Gastroesophageal sphincter (tissue), 4 donors: ENCODE measurements at regions not wholly inside any gene's neighbourhood (a gene's known extent, or its start where the extent isn't known, plus 50 kb on each side); places are given as distances from the start of the nearest gene placed in this dataset.
"Not testable (repeated sequence)": the region's sequence is repeated elsewhere in the genome, so short reads cannot be mapped to it uniquely, and the experiment has no call there.

ENCODE experiments used
- ATAC-seq: fragments of 150-250 bp; one replicate; pipeline ENCODE4 v1.9.1; 2016; ENCODE audit warnings: mild to moderate bottlenecking, moderate library complexity
- H3K27ac ChIP-seq, 4 donors: fragments of 200-600 bp; sonication (generic) in 3 of 4; 1 replicate in 3 of 4; 2 replicates in 1 of 4; pipeline ENCODE4 v1.5.1; 2016 to 2019
- H3K27me3 ChIP-seq: fragments of 200-600 bp; sonication (generic); one replicate; pipeline ENCODE4 v1.5.1; 2019
- H3K36me3 ChIP-seq, 2 donors: fragments of 200-600 bp; sonication (generic); one replicate each; pipeline ENCODE4 v1.5.1; 2019; ENCODE audit warnings: control low read depth in 1 of 2
- H3K4me1 ChIP-seq, 3 donors: fragments of 200-600 bp; sonication (generic); 1 replicate in 2 of 3; 2 replicates in 1 of 3; pipeline ENCODE4 v1.5.1; 2016 to 2019; ENCODE audit warnings: control low read depth in 2 of 3
- H3K4me3 ChIP-seq, 2 donors: fragments of 200-600 bp; sonication (generic); one replicate each; pipeline ENCODE4 v1.5.1; 2019; ENCODE audit warnings: mild to moderate bottlenecking in 1 of 2, moderate library complexity in 1 of 2
- H3K9me3 ChIP-seq, 3 donors: fragments of 200-600 bp; sonication (generic); one replicate each; pipeline ENCODE4 v1.5.1; 2017 to 2019; ENCODE audit warnings: control low read depth in 2 of 3
- CTCF ChIP-seq, 4 experiments: fragments of 200-600 bp in 2 of 4; fragments of 450-650 bp in 2 of 4; sonication (generic) in 1 of 4; IDR thresholded peaks; one replicate each; pipeline ENCODE4 v1.5.1; 2017 to 2019; ENCODE audit warnings: antibody characterized with exemption in 4 of 4, mild to moderate bottlenecking in 2 of 4, moderate library complexity in 2 of 4
- EP300 ChIP-seq: sonication (generic); formaldehyde crosslinking; IDR thresholded peaks from one replicate; pipeline ENCODE4 v1.6.1; 2017; ENCODE audit warnings: antibody characterized with exemption, mild to moderate bottlenecking
- POLR2A ChIP-seq, 2 donors: fragments of 450-650 bp; IDR thresholded peaks; one replicate each; pipeline ENCODE4 v1.6.1; 2017; ENCODE audit warnings: antibody characterized with exemption in 2 of 2, mild to moderate bottlenecking in 2 of 2, moderate library complexity in 1 of 2
- POLR2AphosphoS5 ChIP-seq: sonication (generic); formaldehyde crosslinking; IDR thresholded peaks from one replicate; pipeline ENCODE4 v1.6.1; 2017; ENCODE audit warnings: antibody characterized with exemption
- WGBS, 2 donors: methylation state at CpG; one replicate each; pipeline ENCODE4 v1.1.5; 2018; ENCODE audit warnings: low coverage in 1 of 2; 5-methylcytosine and 5-hydroxymethylcytosine counted together

DNA sequence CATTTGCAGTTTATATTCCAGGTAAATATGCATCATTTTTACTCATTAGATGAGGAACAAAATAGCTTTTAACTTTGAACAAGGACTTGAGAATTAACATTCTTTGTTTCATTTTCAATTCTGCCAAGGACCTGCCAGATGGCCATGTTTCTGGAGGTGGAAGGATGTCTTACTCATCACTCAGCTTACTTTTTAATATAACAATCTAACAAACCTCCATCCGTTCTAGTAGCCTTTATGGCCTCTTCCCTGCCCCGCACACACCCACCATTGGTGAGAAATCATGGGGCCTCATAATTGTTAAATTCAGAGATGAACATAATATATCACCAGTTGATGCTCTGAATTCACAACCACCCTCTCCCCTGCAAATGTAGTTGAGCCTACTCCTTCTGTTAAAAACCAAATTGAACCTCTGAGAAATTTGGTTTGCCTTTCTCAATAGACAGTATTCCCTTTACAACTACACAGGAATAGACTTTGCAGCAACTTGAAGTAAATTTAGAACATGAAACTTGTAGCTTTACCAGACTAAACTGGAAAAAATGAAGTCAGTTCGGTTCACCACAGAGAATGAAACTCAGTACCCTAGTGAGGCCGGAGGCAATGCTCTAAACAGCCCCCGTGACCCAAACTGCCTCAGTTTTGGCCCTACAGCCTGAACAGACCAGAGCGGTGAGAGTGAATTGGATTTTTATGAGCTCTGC, 50.1 kb upstream of the ACSL4 start:
- H3K9me3 ChIP-seq = no peaks in the 10 kb centered on the region
- no peak for TF ChIP-seq POLR2A (IDR thresholded peaks at IDR 0.05)
- TF ChIP-seq EP300 = no peak
- TF ChIP-seq CTCF (IDR thresholded peaks at IDR 0.05) = no peak
- no peak for TF ChIP-seq POLR2AphosphoS5
- H3K27me3 ChIP-seq = no peaks in the 10 kb centered on the region
- no peak for ATAC-seq
- no peak overlapping the region for H3K27ac ChIP-seq
- no peak overlapping the region for H3K4me3 ChIP-seq
- no peaks in the 10 kb centered on the region for H3K36me3 ChIP-seq
- H3K4me1 ChIP-seq = no peaks in the 10 kb centered on the region
- WGBS, 2 donors = 25 to 63% methylated on average over 1 to 3 of the region's 6 CpGs

DNA sequence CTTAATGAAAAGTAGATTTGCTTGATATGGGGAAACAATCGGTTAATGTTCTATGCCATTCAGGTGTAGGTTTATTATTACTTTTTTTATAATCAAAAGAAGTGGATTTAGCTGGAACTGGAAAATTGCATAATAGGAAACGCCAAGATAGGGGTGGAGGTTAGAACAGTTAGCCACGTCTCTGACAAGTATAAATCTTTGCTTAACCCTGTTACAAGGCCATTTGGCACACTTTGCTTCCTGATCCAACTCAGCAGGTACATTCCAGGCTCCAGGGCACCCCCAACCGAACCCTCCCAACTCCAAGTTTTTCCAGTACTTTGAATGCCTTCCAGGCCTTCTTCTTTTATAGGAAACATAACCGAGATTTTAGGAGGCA, 50.6 kb upstream of the ACSL4 start:
- H3K4me3 ChIP-seq = no peak overlapping the region
- H3K27me3 ChIP-seq = no peaks in the 10 kb centered on the region
- ATAC-seq = no peak
- TF ChIP-seq EP300 (no peak), POLR2A (IDR thresholded peaks at IDR 0.05) (no peak), CTCF (IDR thresholded peaks at IDR 0.05) (no peak), POLR2AphosphoS5 (no peak)
- 59 to 69% methylated on average over 3 to 5 of the region's 5 CpGs for WGBS, 2 donors
- H3K36me3 ChIP-seq = no peaks in the 10 kb centered on the region
- no peaks in the 10 kb centered on the region for H3K4me1 ChIP-seq
- no peak overlapping the region for H3K27ac ChIP-seq
- H3K9me3 ChIP-seq = no peaks in the 10 kb centered on the region

DNA sequence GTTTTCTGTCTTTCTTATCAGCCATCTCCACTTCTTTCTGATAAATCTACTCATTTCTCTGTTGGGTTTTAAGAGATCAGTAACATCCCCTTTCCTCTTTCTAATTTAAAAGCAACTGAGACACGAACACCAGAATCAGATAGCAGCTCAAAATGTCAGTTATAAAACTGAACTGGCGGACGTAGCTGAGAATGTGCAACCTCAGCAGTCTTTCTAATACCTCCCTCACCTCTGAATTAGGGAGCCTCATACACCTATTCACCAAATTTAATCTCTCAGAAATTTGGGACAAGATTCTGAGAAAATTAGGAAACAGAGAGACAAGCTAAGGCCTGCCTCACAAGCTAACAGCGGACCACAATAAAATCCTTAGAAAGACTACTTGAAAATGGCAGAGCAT, 52.0 kb upstream of the ACSL4 start:
- Histone ChIP-seq H3K4me3 (no peak overlapping the region), H3K27ac (no peak overlapping the region), H3K36me3 (no peaks in the 10 kb centered on the region), H3K4me1 (no peaks in the 10 kb centered on the region), H3K9me3 (no peaks in the 10 kb centered on the region), H3K27me3 (no peaks in the 10 kb centered on the region)
- ATAC-seq = no peak
- WGBS, 2 donors = 75% methylated on average over 2 of the region's 4 CpGs; no CpG with 5 or more reads in 1 of the 2 donors
- TF ChIP-seq POLR2AphosphoS5 (no peak), EP300 (no peak)

DNA sequence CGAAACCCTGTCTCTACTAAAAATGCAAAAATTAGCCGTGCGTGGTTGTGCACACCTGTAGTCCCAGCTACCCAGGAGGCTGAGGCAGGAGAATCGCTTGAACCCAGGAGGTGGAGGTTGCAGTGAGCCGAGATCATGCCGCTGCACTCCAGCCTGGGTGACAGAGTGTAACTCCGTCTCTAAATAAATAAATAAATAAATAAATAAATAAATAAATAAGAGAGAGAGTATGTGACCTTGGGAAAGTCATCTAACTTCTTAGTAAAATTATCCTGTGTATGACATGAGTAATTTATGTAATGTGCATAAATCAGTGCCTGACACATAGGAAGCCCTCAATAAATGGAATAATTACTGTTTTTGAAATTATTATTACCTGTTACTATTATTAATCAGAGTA, 57.5 kb upstream of the ACSL4 start:
- not testable (repeated sequence) for H3K9me3 ChIP-seq, ATAC-seq, H3K27me3 ChIP-seq, H3K36me3 ChIP-seq, H3K4me3 ChIP-seq, H3K27ac ChIP-seq, H3K4me1 ChIP-seq
- 89 to 93% methylated on average over 3 of the region's 7 CpGs for WGBS, 2 donors

DNA sequence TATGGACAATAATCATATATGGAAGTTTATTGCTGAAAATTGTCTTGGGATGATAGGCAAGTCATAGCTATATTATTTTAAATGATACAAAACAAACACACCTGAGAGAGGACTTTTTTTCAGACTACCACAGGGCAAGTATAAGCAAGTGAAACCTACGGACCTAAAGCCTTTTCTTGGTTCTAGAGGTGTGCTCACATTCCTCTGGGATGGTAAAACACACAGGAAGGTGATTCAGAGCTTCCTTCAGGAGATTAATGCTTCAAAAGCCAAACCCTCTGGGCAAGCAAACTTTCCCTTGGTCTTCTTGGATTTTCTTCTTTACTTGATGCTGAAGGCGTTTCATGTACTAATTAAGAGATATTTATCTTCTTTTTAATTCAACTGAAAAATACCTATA, 60.1 kb upstream of the ACSL4 start:
- no peak overlapping the region for H3K4me3 ChIP-seq
- no peak for ATAC-seq
- no peaks in the 10 kb centered on the region for H3K27me3 ChIP-seq
- TF ChIP-seq POLR2AphosphoS5 (no peak), POLR2A (IDR thresholded peaks at IDR 0.05) (no peak), CTCF (IDR thresholded peaks at IDR 0.05) (no peak), EP300 (no peak)
- no peaks in the 10 kb centered on the region for H3K9me3 ChIP-seq
- H3K4me1 ChIP-seq = no peaks in the 10 kb centered on the region
- no peaks in the 10 kb centered on the region for H3K36me3 ChIP-seq
- WGBS, 2 donors = 69 to 90% methylated on average over 2 of the region's 2 CpGs
- H3K27ac ChIP-seq = no peak overlapping the region

GRCh38 chrX:109795682-109796081, 62.6 kb upstream of the ACSL4 start:
- Histone ChIP-seq H3K27ac (no peak overlapping the region), H3K27me3 (no peaks in the 10 kb centered on the region), H3K36me3 (no peaks in the 10 kb centered on the region), H3K4me3 (no peak overlapping the region), H3K9me3 (no peaks in the 10 kb centered on the region), H3K4me1 (no peaks in the 10 kb centered on the region)
- 73 to 89% methylated on average over 3 to 4 of the region's 4 CpGs for WGBS, 2 donors
- TF ChIP-seq POLR2A (IDR thresholded peaks at IDR 0.05) (no peak), EP300 (no peak), POLR2AphosphoS5 (no peak), CTCF (IDR thresholded peaks at IDR 0.05) (no peak)
- no peak for ATAC-seq
